ENCODE measurements at regions not wholly inside any gene's neighbourhood (a gene's known extent, or its start where the extent isn't known, plus 50 kb on each side); places are given as distances from the start of the nearest gene placed in this dataset.
A peak's percentile ranks its signal among the peaks of the same experiment; 100 is the strongest.

- intact Hi-C loops (cut with DNase I, micrococcal nuclease), result no loop called here
- H3K4me3 Mint-ChIP-seq, result no peak overlapping the region
- H3K9me3 Mint-ChIP-seq (ENCODE audit: low read depth), result no peaks in the 10 kb centered on the region
- ChIA-PET CTCF (no interaction called here), POLR2A (no interaction called here)
- H3K27ac Mint-ChIP-seq, result no peak overlapping the region
- no peaks in the 10 kb centered on the region for H3K4me1 Mint-ChIP-seq
- ATAC-seq (no peak), DNase-seq (no peak)
- no peaks in the 10 kb centered on the region for H3K27me3 Mint-ChIP-seq
- H3K36me3 Mint-ChIP-seq (ENCODE audit: low read depth), result no peaks in the 10 kb centered on the region
Measured at GRCh38 chr18:6493194-6493593, 78.5 kb upstream of the L3MBTL4 start.

- H3K9me3 Mint-ChIP-seq (ENCODE audit: low read depth), result no peaks in the 10 kb centered on the region
- DNase-seq (no peak), ATAC-seq (no peak)
- no peak overlapping the region for H3K27ac Mint-ChIP-seq
- H3K4me3 Mint-ChIP-seq, result no peak overlapping the region
- CTCF ChIA-PET, result no interaction called here
- intact Hi-C loops (cut with DNase I, micrococcal nuclease), result no loop called here
- no peaks in the 10 kb centered on the region for H3K4me1 Mint-ChIP-seq
- no peaks in the 10 kb centered on the region for H3K36me3 Mint-ChIP-seq (ENCODE audit: low read depth)
- POLR2A ChIA-PET, result no interaction called here
- H3K27me3 Mint-ChIP-seq, result no peaks in the 10 kb centered on the region
Measured at GRCh38 chr18:6495536-6495935, 80.8 kb upstream of the L3MBTL4 start.

DNA sequence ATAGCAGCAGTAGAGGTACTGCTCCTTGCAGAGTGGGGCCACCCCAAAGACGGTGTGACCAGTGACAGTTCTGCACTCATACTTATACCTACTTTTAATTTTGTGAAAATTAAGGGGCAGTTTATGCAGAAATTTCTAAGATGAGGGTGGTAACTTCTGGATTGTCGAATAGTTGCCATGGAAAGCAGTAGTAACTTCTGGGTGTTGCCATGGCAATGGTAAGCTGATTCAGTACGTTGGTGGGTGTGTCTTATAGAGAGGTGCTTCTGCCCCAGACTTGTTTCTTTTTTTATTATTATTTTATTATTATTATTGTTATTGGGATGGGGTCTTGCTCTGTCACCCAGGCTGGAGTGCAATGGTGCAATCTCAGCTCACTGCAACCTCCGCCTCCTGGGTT is 82.8 kb upstream of the L3MBTL4 start:
- intact Hi-C loops (cut with DNase I, micrococcal nuclease), result no loop called here
- no peak for ATAC-seq
- CTCF ChIA-PET, result no interaction called here
- Mint-ChIP-seq H3K27ac (no peak overlapping the region), H3K36me3 (ENCODE audit: low read depth) (no peaks in the 10 kb centered on the region), H3K27me3 (peaks cover 2% of the 10 kb centered on the region), H3K9me3 (ENCODE audit: low read depth) (no peaks in the 10 kb centered on the region), H3K4me1 (no peaks in the 10 kb centered on the region), H3K4me3 (no peak overlapping the region)
- DNase-seq, result no peak
- POLR2A ChIA-PET, result interaction anchor here (0.6 kb wide), 1 partner anchor 16 kb away, joined by 3 read pairs; no protein-coding TSS in a partner anchor

DNA sequence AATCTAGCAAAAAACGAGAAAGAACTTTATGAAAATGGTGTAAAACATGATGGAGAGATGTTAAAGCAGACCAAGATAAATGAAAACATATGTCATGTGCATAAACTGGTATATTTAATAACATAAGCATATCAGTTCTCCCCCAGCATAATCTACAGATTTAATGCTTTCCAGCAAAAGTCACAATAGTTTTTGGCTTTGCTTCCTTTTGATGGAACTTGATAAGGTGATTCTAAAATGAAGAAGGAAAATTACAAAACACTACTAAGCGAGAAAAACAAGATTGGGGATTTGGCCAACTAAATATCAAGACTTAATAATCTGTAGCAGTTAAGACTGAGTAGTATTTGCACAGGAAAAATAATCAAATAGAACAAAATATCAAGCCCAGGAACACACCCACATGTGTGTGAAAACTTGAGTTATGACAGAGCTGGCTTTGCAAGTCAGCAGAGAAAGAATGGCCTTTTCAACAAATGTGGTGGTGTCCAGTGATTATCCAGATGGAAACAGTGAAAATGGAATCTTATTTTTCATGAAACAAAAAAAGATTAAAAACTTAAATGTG is 83.7 kb upstream of the L3MBTL4 start:
- peaks cover 2% of the 10 kb centered on the region for H3K27me3 Mint-ChIP-seq
- no peak for DNase-seq
- ATAC-seq, result no peak
- H3K36me3 Mint-ChIP-seq (ENCODE audit: low read depth), result no peaks in the 10 kb centered on the region
- intact Hi-C loops (cut with DNase I, micrococcal nuclease), result no loop called here
- no peak overlapping the region for H3K27ac Mint-ChIP-seq
- POLR2A ChIA-PET, result no interaction called here
- no peaks in the 10 kb centered on the region for H3K4me1 Mint-ChIP-seq
- H3K4me3 Mint-ChIP-seq, result no peak overlapping the region
- CTCF ChIA-PET, result no interaction called here
- H3K9me3 Mint-ChIP-seq (ENCODE audit: low read depth), result no peaks in the 10 kb centered on the region

- H3K4me3 Mint-ChIP-seq, result no peak overlapping the region
- H3K36me3 Mint-ChIP-seq (ENCODE audit: low read depth), result no peaks in the 10 kb centered on the region
- no peaks in the 10 kb centered on the region for H3K4me1 Mint-ChIP-seq
- intact Hi-C loops (cut with DNase I, micrococcal nuclease), result no loop called here
- H3K27ac Mint-ChIP-seq, result no peak overlapping the region
- ATAC-seq, result no peak
- no peak for DNase-seq
- H3K9me3 Mint-ChIP-seq (ENCODE audit: low read depth), result no peaks in the 10 kb centered on the region
- ChIA-PET CTCF (no interaction called here), POLR2A (no interaction called here)
- peaks cover 2% of the 10 kb centered on the region for H3K27me3 Mint-ChIP-seq
Measured at GRCh38 chr18:6504605-6505497, 90.1 kb upstream of the L3MBTL4 start.

GRCh38 chr18:6505498-6505875 is 90.8 kb upstream of the L3MBTL4 start:
- ChIA-PET CTCF (no interaction called here), POLR2A (no interaction called here)
- H3K9me3 Mint-ChIP-seq (ENCODE audit: low read depth), result no peaks in the 10 kb centered on the region
- no peaks in the 10 kb centered on the region for H3K4me1 Mint-ChIP-seq
- ATAC-seq (no peak), DNase-seq (no peak)
- H3K27ac Mint-ChIP-seq, result no peak overlapping the region
- H3K36me3 Mint-ChIP-seq (ENCODE audit: low read depth), result no peaks in the 10 kb centered on the region
- intact Hi-C loops (cut with DNase I, micrococcal nuclease), result no loop called here
- no peak overlapping the region for H3K4me3 Mint-ChIP-seq
- H3K27me3 Mint-ChIP-seq, result peaks cover 2% of the 10 kb centered on the region

DNA sequence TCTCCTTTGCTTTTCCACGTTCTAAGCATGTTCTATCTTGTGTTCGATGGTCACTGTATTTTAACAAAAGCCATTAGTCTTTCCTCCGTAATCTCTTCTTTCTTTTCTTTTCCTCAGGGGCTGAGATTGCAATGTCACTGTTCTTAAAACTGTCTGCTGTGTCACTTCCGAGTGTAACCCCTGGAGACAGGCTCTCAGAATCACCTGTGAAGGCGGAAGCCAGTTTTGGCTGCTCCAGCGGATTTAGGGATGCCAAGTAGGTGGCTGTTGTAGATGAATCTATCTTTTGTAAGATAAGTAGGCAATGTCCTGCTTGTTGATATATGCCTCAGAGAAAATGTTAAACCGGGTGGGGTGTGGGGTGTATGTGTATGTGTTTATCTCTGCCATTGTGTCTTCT is 94.7 kb upstream of the L3MBTL4 start:
- intact Hi-C loops (cut with DNase I, micrococcal nuclease), result no loop called here
- no peaks in the 10 kb centered on the region for H3K4me1 Mint-ChIP-seq
- no peak overlapping the region for H3K4me3 Mint-ChIP-seq
- no peaks in the 10 kb centered on the region for H3K36me3 Mint-ChIP-seq (ENCODE audit: low read depth)
- H3K9me3 Mint-ChIP-seq (ENCODE audit: low read depth), result peaks cover 2% of the 10 kb centered on the region
- ATAC-seq, result no peak
- DNase-seq, result no peak
- ChIA-PET POLR2A (no interaction called here), CTCF (no interaction called here)
- H3K27ac Mint-ChIP-seq, result no peak overlapping the region
- no peaks in the 10 kb centered on the region for H3K27me3 Mint-ChIP-seq

- DNase-seq, result no peak
- H3K36me3 Mint-ChIP-seq (ENCODE audit: low read depth), result no peaks in the 10 kb centered on the region
- H3K27ac Mint-ChIP-seq, result no peak overlapping the region
- no peaks in the 10 kb centered on the region for H3K27me3 Mint-ChIP-seq
- H3K9me3 Mint-ChIP-seq (ENCODE audit: low read depth), result peaks cover 2% of the 10 kb centered on the region
- no peaks in the 10 kb centered on the region for H3K4me1 Mint-ChIP-seq
- H3K4me3 Mint-ChIP-seq, result no peak overlapping the region
- ChIA-PET CTCF (no interaction called here), POLR2A (no interaction called here)
- no peak for ATAC-seq
- intact Hi-C loops (cut with DNase I, micrococcal nuclease), result no loop called here
Measured at GRCh38 chr18:6509832-6510231, 95.1 kb upstream of the L3MBTL4 start.

GRCh38 chr18:6520901-6521300 is 106.2 kb upstream of the L3MBTL4 start:
- no peak overlapping the region for H3K4me3 Mint-ChIP-seq
- intact Hi-C loops (cut with DNase I, micrococcal nuclease), result loop anchor here in 1 of 2 experiments (5.0 to 10.0 kb wide), 2 partner anchors 639 to 926 kb away; no protein-coding TSS in a partner anchor
- CTCF ChIA-PET, result no interaction called here
- H3K27me3 Mint-ChIP-seq, result peaks cover 3% of the 10 kb centered on the region
- H3K36me3 Mint-ChIP-seq (ENCODE audit: low read depth), result no peaks in the 10 kb centered on the region
- DNase-seq, result no peak
- H3K27ac Mint-ChIP-seq, result no peak overlapping the region
- no peak for ATAC-seq
- POLR2A ChIA-PET, result no interaction called here
- H3K9me3 Mint-ChIP-seq (ENCODE audit: low read depth), result peaks cover 8% of the 10 kb centered on the region
- no peaks in the 10 kb centered on the region for H3K4me1 Mint-ChIP-seq

DNA sequence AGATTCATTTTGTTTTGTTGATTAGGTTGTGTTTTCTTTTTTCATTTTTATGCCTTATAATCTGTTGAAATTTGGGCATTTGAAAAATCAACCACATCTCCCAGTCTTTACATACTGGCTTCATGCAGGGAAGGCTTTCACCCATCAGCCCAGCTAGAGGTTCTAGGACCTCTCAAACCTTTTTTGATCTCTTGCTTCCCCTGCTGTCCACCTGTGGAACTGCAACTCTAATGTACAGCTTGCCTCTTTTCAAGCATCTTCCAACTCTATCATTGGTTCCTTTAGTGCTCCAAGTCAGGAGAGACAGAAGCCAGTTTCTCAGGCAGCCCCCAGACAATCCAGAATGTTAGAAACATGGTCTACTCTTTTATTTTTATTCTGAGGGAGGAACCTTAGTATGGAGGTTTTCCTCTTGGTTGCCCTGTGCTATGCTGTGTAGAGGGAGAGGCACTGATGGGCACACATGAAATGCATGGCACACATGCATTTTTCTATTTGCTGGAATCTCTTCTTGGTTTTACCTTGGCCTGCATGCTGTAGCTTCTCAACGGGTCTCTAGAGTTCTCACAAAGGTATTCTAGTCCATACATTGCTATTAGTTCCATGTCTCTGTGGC is 107.2 kb upstream of the L3MBTL4 start:
- no peak for ATAC-seq
- peak; percentile 50 for DNase-seq
- Mint-ChIP-seq H3K4me3 (no peak overlapping the region), H3K4me1 (no peaks in the 10 kb centered on the region), H3K27ac (no peak overlapping the region), H3K9me3 (ENCODE audit: low read depth) (peaks cover 6% of the 10 kb centered on the region), H3K27me3 (peaks cover 3% of the 10 kb centered on the region), H3K36me3 (ENCODE audit: low read depth) (no peaks in the 10 kb centered on the region)
- intact Hi-C loops (cut with DNase I, micrococcal nuclease), result loop anchor here in 1 of 2 experiments (5.0 to 10.0 kb wide), 2 partner anchors 640 to 927 kb away; no protein-coding TSS in a partner anchor
- ChIA-PET CTCF (interaction anchor here (0.5 to 0.8 kb wide), 3 partner anchors 205 to 896 kb away, joined by 3 to 4 read pairs (median 3); no protein-coding TSS in a partner anchor), POLR2A (no interaction called here)

GRCh38 chr18:6525604-6526003 is 110.9 kb upstream of the L3MBTL4 start:
- H3K27ac Mint-ChIP-seq, result no peak overlapping the region
- H3K36me3 Mint-ChIP-seq (ENCODE audit: low read depth), result no peaks in the 10 kb centered on the region
- H3K4me1 Mint-ChIP-seq, result no peaks in the 10 kb centered on the region
- intact Hi-C loops (cut with DNase I, micrococcal nuclease), result loop anchor here in 1 of 2 experiments (10.0 kb wide), 1 partner anchor 931 kb away; no protein-coding TSS in a partner anchor
- peaks cover 4% of the 10 kb centered on the region for H3K9me3 Mint-ChIP-seq (ENCODE audit: low read depth)
- ChIA-PET POLR2A (no interaction called here), CTCF (no interaction called here)
- peaks cover 3% of the 10 kb centered on the region for H3K27me3 Mint-ChIP-seq
- no peak overlapping the region for H3K4me3 Mint-ChIP-seq
- ATAC-seq, result no peak
- no peak for DNase-seq

DNA sequence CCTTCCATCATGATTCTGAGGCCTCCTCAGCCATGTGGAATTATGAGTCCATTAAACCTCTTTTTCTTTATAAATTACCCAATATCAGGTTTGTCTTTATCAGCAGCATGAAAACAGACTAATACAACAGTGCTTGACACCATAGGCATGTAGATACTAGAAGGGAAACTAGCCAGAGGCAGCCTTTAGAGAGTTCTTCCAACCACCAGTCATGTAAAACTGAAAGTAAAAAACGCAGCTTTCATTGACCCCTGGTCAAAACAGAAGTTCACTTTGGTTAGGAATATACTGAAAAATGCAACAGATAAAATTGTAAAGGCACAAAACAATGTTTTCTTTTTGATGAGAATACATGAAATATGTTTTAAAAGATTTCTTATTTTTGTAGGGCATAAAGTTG is 122.8 kb upstream of the L3MBTL4 start:
- ATAC-seq, result no peak
- Mint-ChIP-seq H3K4me1 (no peaks in the 10 kb centered on the region), H3K27me3 (peaks cover 10% of the 10 kb centered on the region), H3K27ac (no peak overlapping the region), H3K9me3 (ENCODE audit: low read depth) (no peaks in the 10 kb centered on the region), H3K36me3 (ENCODE audit: low read depth) (no peaks in the 10 kb centered on the region), H3K4me3 (no peak overlapping the region)
- intact Hi-C loops (cut with DNase I, micrococcal nuclease), result no loop called here
- no peak for DNase-seq
- ChIA-PET POLR2A (no interaction called here), CTCF (no interaction called here)

Data from activated CD4-positive, alpha-beta T cell treated with anti-CD3 and anti-CD28 coated beads for 36 hours (primary cell).